ENCODE measurements at regions not wholly inside any gene's neighbourhood (a gene's known extent, or its start where the extent isn't known, plus 50 kb on each side); places are given as distances from the start of the nearest gene placed in this dataset.

DNA sequence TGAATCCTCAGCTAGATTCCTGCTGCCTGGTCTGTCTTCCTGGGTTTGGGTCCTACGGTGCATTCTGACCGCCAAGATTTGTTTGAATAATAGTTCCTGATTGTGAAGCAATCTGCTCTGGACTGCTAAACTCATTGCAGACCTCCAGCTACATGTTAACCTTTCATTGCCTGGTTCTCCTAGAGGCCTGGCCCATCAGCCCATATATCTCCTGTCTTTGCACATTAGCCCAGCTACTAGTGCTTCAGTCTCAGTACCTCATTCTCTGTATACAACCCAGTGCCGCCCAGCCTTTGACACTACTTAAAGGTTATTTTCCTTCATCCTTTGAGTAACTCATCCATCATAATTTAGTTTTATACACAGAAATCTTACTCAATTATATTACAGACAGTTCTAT is 65.6 kb upstream of the GRIP1 start:
- no peak for TF ChIP-seq POLR2AphosphoS5 (IDR thresholded peaks at IDR 0.05)
- TF ChIP-seq POLR2A (IDR thresholded peaks at IDR 0.05): no peak
- TF ChIP-seq, protein P1, sequence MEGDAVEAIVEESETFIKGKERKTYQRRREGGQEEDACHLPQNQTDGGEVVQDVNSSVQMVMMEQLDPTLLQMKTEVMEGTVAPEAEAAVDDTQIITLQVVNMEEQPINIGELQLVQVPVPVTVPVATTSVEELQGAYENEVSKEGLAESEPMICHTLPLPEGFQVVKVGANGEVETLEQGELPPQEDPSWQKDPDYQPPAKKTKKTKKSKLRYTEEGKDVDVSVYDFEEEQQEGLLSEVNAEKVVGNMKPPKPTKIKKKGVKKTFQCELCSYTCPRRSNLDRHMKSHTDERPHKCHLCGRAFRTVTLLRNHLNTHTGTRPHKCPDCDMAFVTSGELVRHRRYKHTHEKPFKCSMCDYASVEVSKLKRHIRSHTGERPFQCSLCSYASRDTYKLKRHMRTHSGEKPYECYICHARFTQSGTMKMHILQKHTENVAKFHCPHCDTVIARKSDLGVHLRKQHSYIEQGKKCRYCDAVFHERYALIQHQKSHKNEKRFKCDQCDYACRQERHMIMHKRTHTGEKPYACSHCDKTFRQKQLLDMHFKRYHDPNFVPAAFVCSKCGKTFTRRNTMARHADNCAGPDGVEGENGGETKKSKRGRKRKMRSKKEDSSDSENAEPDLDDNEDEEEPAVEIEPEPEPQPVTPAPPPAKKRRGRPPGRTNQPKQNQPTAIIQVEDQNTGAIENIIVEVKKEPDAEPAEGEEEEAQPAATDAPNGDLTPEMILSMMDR (IDR thresholded peaks at IDR 0.05): no peak
- TF ChIP-seq EP300 (IDR thresholded peaks at IDR 0.05): no peak
- H3K27ac ChIP-seq: no peak overlapping the region
- intact Hi-C loops (cut with DNase I): no loop called here
- H3K27me3 ChIP-seq: no peaks in the 10 kb centered on the region
- DNase-seq: no peak
- 84 to 90% methylated on average over 3 of the region's 3 CpGs for WGBS, 2 donors
- no peak overlapping the region for H3K4me3 ChIP-seq
- H3K9me3 ChIP-seq: no peaks in the 10 kb centered on the region
- peaks cover 0 to 22% (median 11%) of the 10 kb centered on the region in 4 donors for H3K4me1 ChIP-seq
- no peaks in the 10 kb centered on the region for H3K36me3 ChIP-seq

DNA sequence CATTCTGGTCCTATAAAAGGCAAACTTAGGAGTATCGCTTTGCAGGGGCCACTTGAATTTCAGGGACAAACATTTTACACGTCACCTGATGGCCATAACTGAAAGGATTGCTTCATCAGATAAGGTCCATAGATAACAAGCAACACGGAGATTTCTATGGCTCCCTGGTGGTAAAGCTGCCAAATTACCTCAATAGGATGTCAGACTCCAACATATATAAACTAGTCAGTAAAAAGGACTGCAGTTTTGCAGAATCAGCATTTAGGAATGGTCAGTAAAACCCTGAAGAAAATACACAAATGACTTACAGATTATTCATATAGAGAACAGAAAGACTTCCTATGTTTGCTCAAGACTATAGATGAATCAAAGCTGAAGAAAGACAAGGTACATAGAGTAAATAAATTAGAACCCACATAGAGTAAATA is 66.1 kb upstream of the GRIP1 start:
- intact Hi-C loops (cut with DNase I): no loop called here
- no peak for TF ChIP-seq EP300 (IDR thresholded peaks at IDR 0.05)
- TF ChIP-seq POLR2AphosphoS5 (IDR thresholded peaks at IDR 0.05): no peak
- TF ChIP-seq, protein P1 (IDR thresholded peaks at IDR 0.05): no peak
- 44 to 56% methylated on average over 3 of the region's 3 CpGs for WGBS, 2 donors

DNA sequence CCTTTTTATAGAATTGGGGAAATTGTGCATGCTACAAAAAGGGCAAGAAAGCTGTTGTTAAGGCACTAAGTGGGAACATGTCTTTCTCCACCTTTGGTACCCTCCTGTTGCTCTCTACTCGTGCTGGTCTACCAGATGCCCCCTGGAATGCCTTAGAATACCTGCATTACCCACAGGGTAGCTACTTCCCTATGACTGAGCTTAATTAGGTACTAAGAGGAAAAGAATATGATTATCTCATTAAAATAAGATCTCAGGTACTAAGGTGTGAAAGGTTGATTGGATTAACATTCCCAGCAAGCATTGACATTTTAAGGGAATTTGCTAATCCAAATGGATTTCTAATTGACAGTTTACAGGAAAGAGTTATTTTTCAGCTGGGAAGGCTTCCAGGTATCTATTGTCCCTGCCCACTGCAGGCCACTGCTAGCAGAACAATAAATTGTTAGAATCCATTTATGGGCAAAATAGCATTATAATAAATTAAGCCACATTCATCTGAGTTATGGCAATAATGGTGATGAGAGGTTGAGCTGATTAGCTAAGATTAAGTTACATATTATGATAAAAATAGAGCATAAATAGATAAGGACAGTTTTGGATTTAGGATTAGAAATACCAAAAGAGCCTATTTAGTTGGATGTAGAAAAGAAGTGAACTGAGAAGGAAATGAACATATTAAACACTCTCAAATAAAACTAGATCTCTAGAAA is 67.8 kb upstream of the GRIP1 start:
- no peak overlapping the region for H3K27ac ChIP-seq
- H3K9me3 ChIP-seq: no peaks in the 10 kb centered on the region
- 60 to 65% methylated on average over 1 of the region's 1 CpG for WGBS, 2 donors
- TF ChIP-seq POLR2A (IDR thresholded peaks at IDR 0.05) (no peak), EP300 (IDR thresholded peaks at IDR 0.05) (no peak), POLR2AphosphoS5 (IDR thresholded peaks at IDR 0.05) (no peak)
- TF ChIP-seq, protein P1 (IDR thresholded peaks at IDR 0.05): no peak
- H3K4me1 ChIP-seq: peaks cover 0 to 14% (median 6%) of the 10 kb centered on the region in 4 donors
- intact Hi-C loops (cut with DNase I): no loop called here
- H3K36me3 ChIP-seq: no peaks in the 10 kb centered on the region
- H3K4me3 ChIP-seq: no peak overlapping the region
- no peaks in the 10 kb centered on the region for H3K27me3 ChIP-seq
- DNase-seq: no peak

More for the DNA sequence above, 66.1 kb upstream of the GRIP1 start:
- Histone ChIP-seq H3K4me1 (peaks cover 0 to 20% (median 10%) of the 10 kb centered on the region in 4 donors), H3K9me3 (no peaks in the 10 kb centered on the region), H3K27ac (no peak overlapping the region), H3K4me3 (no peak overlapping the region), H3K27me3 (no peaks in the 10 kb centered on the region), H3K36me3 (no peaks in the 10 kb centered on the region)
- no peak for DNase-seq

DNA sequence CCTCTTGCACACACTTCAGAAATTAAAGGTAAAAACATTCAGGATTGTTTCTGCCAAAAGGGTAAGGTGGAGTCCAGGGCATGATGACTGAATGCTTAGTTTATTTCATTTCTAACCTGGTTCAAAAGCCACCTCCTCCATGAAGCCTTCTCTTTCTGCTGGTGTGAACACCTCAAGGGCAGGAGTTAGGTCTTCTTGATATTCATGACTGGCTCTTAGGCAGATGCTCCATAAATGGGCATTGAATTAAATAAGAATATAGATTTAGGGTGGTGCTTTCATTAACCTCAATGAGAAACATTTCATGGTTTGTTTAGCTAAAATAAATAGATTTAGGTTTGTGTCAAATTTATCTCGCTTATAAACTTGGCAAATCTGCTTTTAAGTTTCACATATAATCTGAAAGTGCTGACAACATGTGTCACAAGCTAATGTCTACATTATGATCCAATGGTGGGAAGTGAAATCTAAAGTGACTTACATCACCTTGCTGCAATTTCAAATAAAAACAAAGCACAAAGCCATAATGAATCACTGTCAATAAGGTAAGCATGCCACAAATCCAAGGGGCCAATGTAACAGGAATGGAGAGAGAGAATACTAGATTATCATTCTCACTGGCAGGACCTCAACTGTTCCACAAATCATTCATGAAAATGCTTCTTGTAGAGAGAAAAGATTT is 72.7 kb upstream of the GRIP1 start:
- intact Hi-C loops (cut with DNase I): no loop called here
- H3K27me3 ChIP-seq: no peaks in the 10 kb centered on the region
- WGBS, 2 donors: 79 to 81% methylated on average over 1 of the region's 1 CpG

More for the DNA sequence above, 72.7 kb upstream of the GRIP1 start:
- no peak overlapping the region for H3K4me3 ChIP-seq
- H3K27ac ChIP-seq: no peak overlapping the region
- H3K36me3 ChIP-seq: no peaks in the 10 kb centered on the region
- no peak for TF ChIP-seq EP300 (IDR thresholded peaks at IDR 0.05)
- TF ChIP-seq, protein P1 (IDR thresholded peaks at IDR 0.05): no peak
- no peak for TF ChIP-seq POLR2A (IDR thresholded peaks at IDR 0.05)
- TF ChIP-seq POLR2AphosphoS5 (IDR thresholded peaks at IDR 0.05): no peak
- peaks cover 0 to 6% (median 3%) of the 10 kb centered on the region in 4 donors for H3K4me1 ChIP-seq
- no peaks in the 10 kb centered on the region for H3K9me3 ChIP-seq
- DNase-seq: no peak
